22Rv1 (cell line): ENCODE measurements at regions not wholly inside any gene's neighbourhood (a gene's known extent, or its start where the extent isn't known, plus 50 kb on each side); places are given as distances from the start of the nearest gene placed in this dataset.

Experiments
- ZFX ChIP-seq: fragments of 450-650 bp; IDR thresholded peaks from 2 replicates; pipeline ENCODE4 v1.6.1; 2017; ENCODE audit warnings: antibody characterized with exemption, borderline replicate concordance
- TF ChIP-seq, protein P1 (sequence below): fragments of 450-650 bp; IDR thresholded peaks from 2 replicates; pipeline ENCODE4 v1.5.1; 2017; ENCODE audit warnings: mild to moderate bottlenecking

DNA sequence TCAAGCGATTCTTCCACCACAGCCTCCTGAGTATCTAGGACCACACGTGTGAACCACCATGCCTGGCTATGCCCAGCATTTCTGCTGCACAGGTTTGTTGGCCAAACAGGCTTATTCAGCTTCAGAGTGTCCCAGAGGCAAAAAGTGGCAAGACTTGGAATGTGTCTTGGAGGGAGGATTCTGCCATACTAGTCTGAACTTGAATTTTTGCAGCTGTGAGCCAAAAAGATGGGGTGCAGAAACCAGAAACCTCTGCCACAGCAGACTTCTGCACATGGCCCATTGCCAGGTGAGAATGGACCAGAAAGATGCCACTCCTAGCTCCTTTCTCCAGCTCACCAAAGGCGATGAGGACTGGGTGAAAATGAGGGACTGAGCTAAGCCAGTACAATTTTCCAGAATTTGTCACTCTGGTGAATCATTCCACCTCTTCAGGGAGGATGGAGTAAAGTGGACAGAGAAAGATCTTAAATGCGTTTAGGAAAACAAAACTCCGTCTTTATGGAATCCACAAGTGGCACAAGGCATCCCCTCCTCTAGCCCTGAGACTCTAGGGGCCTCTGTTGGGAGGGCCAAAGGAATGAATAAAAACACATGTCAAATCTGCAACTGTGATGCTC, 369.1 kb upstream of the CLNK start:
- TF ChIP-seq, protein P1, sequence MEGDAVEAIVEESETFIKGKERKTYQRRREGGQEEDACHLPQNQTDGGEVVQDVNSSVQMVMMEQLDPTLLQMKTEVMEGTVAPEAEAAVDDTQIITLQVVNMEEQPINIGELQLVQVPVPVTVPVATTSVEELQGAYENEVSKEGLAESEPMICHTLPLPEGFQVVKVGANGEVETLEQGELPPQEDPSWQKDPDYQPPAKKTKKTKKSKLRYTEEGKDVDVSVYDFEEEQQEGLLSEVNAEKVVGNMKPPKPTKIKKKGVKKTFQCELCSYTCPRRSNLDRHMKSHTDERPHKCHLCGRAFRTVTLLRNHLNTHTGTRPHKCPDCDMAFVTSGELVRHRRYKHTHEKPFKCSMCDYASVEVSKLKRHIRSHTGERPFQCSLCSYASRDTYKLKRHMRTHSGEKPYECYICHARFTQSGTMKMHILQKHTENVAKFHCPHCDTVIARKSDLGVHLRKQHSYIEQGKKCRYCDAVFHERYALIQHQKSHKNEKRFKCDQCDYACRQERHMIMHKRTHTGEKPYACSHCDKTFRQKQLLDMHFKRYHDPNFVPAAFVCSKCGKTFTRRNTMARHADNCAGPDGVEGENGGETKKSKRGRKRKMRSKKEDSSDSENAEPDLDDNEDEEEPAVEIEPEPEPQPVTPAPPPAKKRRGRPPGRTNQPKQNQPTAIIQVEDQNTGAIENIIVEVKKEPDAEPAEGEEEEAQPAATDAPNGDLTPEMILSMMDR: no peak
- no peak for TF ChIP-seq ZFX
